ENCODE measurements at regions not wholly inside any gene's neighbourhood (a gene's known extent, or its start where the extent isn't known, plus 50 kb on each side); places are given as distances from the start of the nearest gene placed in this dataset.

DNA sequence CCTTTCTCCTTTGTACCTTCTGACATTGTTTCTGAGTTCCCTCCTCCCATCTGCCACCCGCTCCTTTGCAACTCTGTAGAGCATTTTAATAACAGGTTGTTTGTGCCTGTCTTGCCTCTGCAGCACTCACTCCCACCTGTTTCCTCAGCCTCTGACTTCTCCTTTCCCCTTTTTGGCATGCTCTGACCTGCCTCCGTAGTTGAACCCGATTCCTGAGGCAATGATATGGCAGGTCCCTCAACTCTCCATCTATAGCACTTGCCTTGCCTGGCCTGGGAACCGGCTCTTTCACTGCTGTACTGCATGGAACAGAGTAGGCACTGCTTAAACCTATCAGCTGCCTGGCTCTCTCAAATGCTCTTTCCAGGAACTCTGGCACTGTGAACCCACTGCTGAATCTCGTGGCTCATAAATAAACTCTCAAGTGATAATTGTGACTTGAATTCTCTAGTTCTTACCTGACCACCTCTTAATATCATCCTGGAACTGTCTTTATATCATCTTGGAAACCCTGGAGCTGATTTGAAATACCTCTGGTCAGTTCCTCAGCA is 50.3 kb downstream of the UTRN start:
- no peak for DNase-seq

DNA sequence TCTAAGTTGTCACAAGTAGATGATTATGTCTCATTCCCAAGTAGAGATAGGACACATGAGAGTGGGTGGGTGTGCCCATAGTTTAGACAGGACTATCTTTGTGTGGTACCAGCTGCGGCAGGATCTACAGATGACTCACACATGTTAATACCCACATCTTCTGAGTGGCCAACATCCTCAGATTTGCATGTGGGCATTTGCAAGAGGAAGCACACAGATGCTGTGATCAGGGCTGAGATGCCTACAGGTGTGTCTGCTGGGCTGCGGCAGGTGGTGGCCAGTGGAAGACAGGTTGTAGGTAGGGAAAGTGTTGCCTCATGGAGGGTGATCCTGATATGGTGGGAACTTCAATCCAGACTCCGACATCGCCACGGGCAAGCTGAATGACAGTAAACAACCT is 50.8 kb downstream of the UTRN start:
- DNase-seq = peak; percentile 34

DNA sequence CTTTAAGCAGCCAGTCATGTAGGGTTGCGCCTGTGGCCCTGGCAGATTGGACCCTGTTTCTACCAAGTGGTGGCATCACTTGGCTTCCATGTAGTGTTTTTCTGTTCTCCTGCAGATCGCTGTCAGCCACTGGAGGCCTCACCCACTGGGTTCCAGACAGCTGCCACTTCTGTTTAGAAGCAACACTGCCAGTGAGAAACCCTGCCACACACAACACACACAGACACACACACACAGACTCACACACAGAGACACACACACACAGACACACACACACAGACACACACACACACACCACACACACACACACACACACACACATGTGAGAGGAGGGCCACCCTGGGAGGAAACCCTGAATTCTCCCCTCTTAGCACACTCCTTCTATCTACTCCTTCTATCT is 51.8 kb downstream of the UTRN start:
- DNase-seq = no peak

DNA sequence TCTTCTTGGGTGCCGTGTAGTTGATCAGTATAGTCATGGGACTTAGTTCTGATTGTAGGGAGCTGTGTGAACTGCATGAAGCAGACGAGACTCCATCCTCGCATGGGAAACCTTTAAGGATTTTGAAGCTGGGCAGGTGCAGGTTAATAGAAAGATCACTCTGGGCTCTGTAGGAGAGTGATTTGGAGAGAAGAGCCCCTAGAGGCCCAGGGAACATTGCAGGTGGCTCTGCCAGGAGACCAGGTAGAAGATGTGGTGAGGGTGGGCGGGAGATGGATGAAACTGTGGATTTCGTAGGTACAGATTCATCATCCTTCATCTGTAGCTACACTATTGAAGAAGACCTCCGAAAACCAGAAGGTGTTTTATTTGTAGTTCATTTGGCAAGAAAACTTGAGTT is 53.3 kb downstream of the UTRN start:
- DNase-seq = no peak

DNA sequence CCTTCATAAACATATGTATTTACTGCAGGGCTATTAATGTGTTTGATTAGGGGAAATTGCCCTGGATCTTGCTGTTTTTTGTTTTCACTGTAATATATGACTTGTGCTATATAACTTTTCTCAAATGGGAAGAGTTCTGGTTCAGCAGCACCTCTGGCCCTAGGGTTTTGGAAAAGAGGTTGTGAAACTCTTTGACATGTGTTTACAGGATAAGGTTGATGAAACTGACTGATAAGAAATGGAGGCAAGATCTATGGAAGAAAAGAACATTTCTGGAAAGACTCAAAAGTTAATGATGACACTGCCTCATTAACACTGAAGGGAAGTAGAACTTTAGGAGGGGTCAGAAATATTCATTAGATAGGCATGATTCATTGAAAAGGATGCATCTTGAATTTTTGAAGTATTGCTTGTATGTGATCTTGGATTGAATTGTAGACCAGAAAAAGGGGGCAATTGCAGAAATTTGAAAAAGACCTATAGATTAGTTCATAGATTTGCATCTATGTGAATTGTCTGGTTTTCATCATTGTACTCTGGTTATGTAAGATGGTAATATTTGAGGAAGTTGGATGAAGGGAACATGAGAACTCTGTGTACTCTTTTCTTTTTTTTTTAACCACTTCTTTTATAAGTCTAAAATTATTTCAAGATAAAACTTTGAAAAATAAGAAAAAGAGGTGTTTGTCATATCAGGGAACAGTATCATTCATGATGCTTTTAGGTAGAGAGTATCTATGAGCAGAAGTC is 54.0 kb downstream of the UTRN start:
- DNase-seq = no peak

DNA sequence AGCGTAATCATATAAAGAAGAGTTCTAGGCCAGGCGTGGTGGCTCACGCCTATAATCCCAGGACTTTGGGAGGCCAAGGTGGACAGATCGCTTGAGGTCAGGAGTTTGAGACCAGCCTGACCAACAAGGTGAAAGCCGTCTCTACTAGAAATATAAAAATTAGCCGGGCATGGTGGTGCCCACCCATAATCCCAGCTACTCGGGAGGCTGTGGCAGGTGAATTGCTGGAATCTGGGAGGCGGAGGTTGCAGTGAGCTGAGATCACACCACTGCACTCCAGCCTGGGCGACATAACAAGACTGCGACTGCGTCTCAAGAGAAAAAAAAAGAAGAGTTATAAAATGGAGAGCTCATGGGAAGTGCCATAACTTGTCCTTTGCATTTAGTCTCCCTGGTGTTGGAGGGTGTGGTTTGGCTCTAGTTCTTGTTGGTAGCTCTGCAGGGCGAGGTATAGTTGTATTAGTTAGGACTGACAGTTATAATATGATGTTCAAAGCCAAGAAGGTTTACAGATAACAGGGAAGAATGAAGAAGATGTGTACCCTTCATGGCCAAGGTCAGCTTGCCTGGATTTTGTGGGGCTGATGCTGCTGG is 54.8 kb downstream of the UTRN start:
- no peak for DNase-seq

DNA sequence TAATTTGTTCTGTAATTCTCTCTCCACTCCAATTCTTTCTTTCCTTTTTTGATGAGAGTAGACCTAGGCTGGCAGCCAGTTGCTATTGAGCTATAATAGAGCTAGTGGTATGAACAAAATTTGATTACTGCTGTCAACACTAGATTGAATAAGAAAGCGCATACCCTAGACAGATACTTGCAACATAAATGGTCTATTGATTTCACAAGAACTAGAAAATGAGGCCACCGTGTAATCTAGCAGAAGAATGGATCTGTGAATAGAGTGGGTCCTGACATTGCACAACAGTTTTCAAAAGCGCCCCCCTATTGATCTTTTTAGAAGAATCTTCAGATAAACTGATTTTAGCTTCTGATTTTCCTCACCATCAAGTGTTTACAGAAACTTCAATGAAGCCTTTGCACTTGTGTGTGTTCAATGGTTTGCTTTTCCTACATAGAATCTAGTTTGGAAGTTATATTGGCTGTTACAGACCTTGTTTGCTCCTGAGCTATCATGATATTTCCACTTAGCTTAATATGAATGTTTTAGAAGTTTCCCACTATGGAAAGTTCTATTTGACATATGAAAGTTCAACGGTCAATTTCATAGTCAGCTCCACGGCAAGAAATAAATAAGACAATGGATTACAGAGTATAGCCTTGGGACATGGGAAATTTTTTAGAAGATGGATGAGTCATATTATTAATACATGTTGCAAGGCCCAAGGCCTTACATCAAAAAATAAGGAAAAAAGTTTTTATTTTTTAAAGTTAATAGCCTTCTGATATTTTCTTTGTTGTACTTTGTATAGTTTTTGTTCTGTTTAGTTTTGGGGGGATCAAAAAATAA is 55.6 kb downstream of the UTRN start:
- DNase-seq = peak; percentile 53

DNA sequence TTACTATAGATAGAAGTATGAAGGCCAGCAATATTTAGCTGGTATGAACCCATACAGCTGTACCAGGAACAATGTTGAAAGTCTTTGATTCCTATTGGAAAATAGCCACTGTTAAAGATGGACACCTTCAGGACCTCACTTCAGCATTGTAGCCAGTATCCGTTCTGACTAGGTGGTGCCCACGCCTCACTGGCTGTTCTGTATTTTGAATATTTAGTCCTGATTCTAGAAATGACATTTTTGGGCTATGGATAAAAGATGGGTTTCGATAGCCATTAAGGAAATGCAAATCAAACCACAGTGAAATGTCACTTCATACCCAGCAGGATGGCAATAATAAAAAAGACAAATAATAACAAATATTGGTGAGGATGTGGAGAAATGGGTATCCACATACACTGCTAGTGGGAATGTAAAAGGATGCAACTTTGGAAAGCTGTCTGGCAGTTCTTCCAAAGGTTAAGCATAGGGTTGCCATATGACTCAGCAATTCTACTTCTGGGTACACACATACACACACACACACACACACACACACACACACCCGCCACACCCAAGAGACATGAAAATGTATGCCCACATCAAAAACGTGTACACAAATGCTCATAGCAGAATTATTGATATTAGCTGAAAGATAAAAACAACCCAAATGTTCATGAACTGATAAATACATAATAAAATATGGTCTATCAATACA is 56.8 kb downstream of the UTRN start:
- DNase-seq = no peak

DNA sequence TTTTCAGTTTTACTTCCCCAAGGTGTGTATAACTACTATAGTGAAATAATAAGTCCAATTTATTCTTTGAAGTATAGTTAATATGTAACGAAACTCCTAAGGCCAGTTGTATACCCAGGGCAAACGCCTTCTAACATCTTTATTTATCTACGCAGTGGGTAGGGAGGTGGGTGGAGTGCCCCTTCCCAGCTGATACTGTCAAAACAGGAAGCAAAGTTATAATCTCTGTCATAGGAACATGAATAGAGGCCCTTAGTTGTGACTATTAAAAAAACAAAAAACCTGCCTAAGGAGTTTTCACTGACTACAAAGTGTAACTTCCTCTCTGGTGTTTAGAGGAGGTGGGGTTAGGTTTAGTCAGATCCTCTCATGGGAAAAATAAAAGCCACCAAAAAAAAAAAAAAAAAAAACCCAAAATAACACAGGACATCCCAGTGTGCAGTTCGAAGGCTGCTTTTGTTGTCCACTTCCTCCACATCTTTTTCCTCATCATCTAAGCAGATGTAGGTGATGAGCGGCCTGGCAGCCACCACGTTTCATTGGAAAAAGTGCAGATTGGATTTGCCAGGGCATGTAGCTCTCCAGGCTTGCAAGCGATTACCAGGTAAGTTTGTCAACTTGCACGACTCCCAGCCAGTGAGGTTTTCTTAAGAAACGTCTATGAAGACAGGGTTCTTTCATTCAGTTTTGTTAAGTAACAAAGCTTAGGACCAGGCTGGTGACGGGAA is 58.7 kb downstream of the UTRN start:
- no peak for DNase-seq

DNA sequence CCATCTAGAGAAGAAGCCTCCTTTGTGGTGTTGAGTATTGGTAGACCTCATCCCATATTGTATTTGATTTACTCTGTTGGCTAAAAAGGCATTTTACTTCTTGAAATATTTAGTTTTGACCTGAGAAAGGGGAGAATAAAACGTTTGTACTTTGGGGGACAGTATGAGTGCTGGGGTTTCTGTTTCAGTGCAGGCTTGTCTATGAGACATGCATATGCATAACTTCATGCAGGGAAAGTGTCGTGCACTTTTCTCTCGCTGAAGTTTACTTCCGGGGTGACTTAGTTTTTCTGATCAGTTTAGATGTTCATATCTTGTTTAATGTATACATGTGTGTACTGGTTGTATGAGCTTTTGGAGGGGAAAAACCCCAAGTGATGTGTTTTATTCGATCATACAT is 59.5 kb downstream of the UTRN start:
- no peak for DNase-seq

DNA sequence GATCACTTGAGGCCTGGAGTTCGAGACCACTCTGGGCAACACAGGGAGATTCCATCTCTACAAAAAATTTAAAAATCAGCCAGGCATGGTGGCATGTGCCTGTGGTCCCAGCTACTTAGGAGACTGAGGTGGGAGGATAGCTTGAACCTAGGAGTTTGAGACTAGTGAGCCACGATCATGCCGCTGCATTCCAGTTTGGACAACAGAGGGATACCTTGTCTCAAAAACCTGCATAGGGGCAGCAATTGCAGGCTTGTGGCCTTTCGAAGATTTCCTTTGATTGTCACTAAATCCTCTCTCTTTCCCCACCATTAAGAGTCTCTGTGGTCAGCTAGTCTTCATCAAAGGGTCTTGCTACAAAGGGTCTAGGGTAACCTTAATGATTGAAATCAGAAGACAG is 60.3 kb downstream of the UTRN start:
- DNase-seq = no peak

DNA sequence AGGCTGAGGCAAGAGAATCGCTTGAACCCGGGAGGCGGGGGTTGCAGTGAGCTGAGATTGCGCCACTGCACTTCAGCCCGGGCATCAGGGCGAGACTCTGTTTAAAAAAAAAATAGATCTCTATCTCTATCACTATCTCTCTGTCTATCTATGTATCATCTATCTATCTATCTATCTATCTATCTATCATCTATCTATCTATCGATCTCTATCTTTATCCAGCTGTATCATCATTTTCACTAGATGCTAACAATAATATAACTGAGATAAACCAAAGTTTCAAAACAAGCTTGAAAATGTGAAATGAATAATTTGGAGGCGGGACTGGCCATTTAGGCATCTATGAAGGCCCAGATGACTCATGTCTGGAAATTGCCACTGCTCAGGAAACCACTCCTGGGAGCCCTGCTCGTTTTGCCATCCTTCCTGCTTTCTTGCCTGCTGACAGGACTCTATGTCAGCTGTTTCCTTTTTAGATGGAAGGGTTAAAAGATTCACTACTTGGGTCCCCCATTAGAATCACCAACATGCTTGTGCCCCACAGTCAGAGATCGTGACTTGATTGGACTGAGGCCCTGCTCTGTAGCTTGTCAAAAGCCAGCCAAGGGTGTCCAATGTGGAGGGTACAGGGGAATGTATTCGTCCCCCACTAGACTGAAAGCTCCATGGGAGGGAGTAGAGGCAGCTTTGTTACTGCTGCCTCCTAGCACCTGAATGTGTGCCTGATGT is 61.7 kb downstream of the UTRN start:
- peak; percentile 89 for DNase-seq

DNA sequence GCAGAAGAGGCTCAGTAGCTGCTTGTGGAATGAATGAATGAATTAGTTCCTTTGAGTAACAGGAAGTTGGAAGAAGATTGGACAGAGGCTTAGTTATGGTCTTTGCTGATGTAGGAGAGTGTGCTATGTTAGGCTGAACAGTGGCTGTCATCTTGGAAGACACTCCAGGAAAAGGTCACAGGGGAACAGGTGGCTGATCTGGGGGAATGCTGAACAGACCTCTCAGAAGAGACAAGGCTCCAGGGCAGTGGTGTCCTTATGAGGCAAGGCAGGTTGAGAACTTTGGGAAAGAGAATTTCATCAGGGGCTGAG is 62.3 kb downstream of the UTRN start:
- DNase-seq = no peak

DNA sequence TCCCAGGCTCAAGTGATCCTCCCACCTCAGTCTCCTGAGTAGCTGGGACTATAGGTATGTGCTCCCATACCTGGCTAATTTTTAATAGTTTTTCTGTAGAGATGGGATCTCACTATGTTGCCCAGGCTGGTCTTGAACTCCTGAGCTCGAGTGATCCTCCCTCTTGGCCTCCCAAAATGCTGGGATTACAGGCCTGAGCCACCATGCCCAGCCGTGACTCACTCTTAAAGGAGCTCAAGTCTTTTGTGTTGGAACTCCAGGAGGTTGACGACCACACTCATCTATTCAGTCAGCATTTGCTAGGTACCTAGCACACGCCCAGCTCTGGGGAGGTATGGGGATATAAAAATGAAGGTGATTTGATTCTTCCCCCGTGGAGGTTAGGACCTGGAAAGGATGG is 62.8 kb downstream of the UTRN start:
- DNase-seq = no peak

DNA sequence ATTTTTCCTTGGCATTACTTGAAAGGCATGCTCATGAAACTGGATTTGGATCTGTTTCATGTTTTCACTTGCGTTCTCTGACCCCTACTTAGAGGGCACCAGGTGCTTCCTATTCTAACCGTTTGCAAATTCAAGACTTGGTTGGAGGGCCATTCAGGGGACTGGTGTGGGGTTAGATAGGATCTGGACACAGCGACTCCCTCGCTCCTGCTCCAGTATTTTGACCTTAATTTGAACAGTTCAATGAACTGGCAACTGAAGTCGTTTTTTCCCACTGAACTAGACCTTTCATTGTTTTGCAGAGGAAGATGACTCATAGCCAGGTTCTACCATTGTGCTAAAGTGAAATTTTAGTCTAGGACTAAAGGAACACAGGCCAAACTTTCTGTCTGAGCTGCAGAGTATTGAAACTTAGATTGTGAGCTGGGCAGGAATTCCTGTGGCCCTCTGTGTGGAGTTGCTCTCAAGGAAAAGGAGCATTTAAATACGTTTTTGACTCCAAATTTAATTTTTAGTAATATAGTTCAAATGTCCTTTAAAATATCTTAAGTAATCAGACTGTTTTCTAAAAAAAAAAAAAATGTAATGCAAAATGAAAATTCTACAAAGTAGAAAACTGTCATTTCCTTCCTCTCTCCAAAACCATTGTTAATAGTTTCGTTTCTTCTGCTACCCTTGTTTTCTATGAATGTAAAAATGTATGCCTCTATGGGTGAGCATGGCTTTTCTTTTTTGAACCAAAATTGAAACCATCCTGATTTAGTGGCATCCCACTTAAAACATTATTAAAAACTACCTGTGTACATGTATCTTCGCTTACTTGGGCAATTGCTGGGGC is 64.8 kb downstream of the UTRN start:
- DNase-seq = peak; percentile 48

DNA sequence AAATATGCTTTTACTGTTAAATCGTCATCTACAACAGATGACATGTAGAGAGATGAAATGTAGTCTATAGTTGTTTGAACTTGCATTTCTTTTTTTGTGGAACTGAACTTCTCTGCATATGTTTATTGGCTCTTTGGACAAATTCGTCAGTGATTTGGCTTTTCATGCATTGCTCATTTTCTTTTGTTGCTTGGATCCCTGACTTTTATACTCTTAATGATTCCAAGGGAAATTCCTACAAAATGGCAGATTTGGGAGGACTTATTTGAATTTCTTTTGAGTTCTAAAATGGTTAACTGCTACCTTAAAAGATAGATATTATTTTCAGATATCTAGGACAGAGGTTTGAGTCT is 65.4 kb downstream of the UTRN start:
- no peak for DNase-seq

DNA sequence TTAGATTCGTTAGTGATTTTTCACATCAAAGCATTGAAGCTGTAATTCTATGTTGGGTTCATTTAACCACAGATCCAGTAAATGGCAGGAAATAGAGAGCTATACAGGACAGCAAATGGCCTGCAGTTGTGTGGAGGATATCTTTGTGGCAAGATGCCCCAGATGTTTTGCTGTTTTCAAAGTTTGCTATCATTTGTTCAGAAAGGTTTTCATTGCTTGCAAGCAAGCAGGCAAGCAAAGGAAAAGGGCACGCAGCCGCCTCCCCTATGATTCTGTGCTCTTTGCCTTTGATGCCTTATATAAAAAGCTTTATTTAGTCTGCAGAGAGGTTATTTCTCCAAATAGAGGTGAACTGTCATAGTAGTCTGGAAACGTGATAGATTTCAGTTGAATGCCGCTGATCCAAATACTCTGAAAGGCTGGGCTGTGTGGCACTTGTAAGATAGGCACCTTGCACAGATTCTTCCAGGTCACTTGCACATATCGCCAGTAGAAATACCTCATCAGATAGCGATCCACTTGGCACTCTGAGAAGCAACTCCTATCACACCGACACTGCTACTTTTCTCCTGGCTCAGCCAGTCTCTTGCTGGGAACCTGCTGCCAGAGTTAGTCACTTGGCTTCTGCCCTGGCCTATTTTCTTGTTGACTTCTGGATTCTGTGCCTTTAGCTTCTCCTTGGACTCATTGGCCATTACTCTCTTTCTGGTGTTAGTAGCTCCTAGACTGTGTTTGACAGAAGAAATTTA is 66.4 kb downstream of the UTRN start:
- no peak for DNase-seq

DNA sequence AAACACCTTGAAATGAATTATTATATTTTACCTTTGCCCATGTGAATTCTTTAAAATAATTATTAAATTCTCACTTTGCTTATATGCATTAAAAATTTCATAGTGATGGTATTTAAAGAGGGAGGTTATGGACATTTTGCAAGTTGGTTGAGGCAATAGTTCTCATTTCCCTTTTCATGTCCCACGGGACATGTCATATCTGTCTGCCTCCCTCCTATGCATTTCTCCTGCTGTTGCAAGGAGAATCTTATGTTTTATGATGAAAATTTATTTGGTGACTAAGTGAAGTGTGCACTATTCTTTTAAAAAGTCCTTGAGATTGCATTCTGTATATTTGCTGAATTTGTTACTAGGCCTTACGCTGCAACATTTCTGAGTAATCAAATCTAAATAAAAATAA is 67.2 kb downstream of the UTRN start:
- no peak for DNase-seq

DNA sequence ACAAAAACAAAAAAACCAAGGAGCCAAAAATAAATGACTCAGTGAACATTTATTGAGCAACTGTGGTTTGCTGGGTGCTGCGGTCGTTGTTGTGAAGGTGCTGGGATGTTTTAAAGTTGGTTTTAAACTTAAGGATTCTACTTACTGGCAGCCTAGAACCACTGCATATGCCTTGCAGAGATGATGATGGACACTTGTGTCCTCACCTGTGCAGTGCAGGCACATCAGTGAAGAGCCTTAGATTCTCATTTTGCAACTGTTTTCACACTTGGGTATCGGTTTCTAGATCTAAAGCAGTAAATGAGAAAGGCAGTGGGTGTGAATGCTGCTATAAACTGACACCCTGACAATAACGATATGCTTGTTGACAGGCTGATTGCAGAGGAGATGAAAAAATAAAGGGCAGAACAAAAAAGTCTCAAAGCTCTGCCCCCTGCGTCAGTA is 68.8 kb downstream of the UTRN start:
- no peak for DNase-seq

DNA sequence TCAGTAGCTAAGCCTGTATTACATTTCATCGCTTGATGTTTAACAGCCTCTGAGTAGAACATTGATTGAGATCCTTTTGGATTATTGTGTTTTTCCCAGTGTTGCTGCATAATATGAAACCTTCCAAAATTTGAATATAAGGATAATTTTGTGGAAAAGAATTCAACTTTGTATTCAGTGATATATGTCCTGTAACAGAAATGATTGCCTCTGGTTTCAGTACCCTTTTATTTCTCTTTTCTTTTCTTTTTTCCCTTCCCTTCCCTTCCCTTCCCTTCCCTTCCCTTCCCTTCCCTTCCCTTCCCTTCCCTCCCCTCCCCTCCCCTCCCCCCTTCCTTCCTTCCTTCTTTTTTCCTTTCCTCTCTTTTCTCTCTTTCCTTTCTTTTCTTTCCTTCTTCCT is 74.6 kb downstream of the UTRN start:
- no peak for DNase-seq

Measured in EL (cell line).